PFSK-1 (cell line): ENCODE measurements at regions not wholly inside any gene's neighbourhood (a gene's known extent, or its start where the extent isn't known, plus 50 kb on each side); places are given as distances from the start of the nearest gene placed in this dataset.

Experiments used
- FOXP2 ChIP-seq: optimal IDR thresholded peaks from 2 replicates; pipeline ENCODE3; 2011; ENCODE audit warnings: borderline replicate concordance, control low read depth, inconsistent platforms; ENCODE audit not compliant: insufficient read depth; ENCODE audit errors: extremely low read length, extremely low read depth
- POLR2AphosphoS5 ChIP-seq: IDR thresholded peaks from 2 replicates; pipeline ENCODE4 v1.6.1; 2012; ENCODE audit warnings: low read depth, mild to moderate bottlenecking, control low read depth, low read length, moderate library complexity
- REST ChIP-seq, 2 experiments: IDR thresholded peaks; 2 replicates each; pipeline versions ENCODE4 v1.6.1 to v1.8.0; 2011 to 2012; ENCODE audit warnings: low read depth in 2 of 2, low read length in 2 of 2, control low read depth in 1 of 2, inconsistent platforms in 1 of 2, mild to moderate bottlenecking in 1 of 2, moderate library complexity in 1 of 2; ENCODE audit not compliant: insufficient read depth in 1 of 2
- SIN3A ChIP-seq: IDR thresholded peaks from 2 replicates; pipeline ENCODE4 v1.6.1; 2012; ENCODE audit warnings: mild to moderate bottlenecking, low read length, moderate library complexity, borderline replicate concordance; ENCODE audit not compliant: insufficient read depth
- TAF1 ChIP-seq: IDR thresholded peaks from 2 replicates; pipeline ENCODE4 v1.6.1; 2012; ENCODE audit warnings: low read length, control low read depth, borderline replicate concordance; ENCODE audit not compliant: insufficient read depth

DNA sequence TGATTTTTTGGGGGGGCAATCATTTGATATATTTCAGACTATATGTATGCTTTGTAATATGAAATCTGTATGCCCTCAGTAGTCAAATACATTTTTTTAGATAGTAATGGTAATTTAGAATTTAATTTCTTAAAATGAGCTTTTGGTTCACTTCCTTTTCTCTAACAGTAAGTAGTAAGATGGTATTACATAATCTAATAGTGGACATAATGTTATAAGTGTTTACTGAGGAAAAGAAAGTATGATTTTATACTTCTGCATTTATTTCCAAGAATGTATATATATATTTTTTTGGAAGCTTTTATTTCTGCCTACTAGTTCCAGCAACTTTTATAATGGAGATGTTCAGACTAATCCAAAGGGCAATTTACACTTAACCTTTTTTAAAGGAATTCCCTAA is 1450.7 kb upstream of the TENM3 start:
- TF ChIP-seq REST (IDR thresholded peaks at IDR 0.05; ENCODE audit: insufficient read depth in 1 of 2, low read depth in 2 of 2, low read length in 2 of 2) (no peak), POLR2AphosphoS5 (no peak), TAF1 (no peak), SIN3A (no peak), FOXP2 (no peak)
